ENCODE measurements at regions not wholly inside any gene's neighbourhood (a gene's known extent, or its start where the extent isn't known, plus 50 kb on each side); places are given as distances from the start of the nearest gene placed in this dataset.

DNA sequence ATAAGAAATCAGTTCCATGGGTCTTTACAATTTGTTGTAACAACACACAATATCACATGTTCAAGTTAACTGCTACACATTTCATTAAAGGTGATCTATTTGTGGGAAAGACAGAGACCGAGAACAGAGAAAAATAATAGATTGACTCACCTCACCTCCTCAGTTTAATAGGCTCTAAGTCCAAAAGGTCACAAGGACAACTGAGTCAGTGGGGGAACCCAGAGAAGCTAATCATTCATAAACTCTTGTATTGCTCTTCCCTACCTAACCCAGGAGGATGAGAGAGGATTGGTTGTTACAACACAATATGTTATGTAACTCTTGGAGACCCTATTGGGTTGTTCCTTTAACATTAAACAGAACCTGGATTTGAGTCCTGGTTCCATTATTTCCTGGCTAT is 72.2 kb upstream of the CRY1 start:
- Histone ChIP-seq H3K4me1 (ENCODE audit: insufficient read depth, low read length) (no peaks in the 10 kb centered on the region), H3K9me3 (ENCODE audit: low read depth, low read length) (no peaks in the 10 kb centered on the region), H3K36me3 (ENCODE audit: insufficient read depth, low read length) (no peaks in the 10 kb centered on the region), H2AFZ (ENCODE audit: low read length) (no peak overlapping the region), H3K27me3 (ENCODE audit: insufficient read depth, low read length) (no peaks in the 10 kb centered on the region), H3K4me3 (ENCODE audit: insufficient read depth, low read length) (no peak overlapping the region), H3K4me2 (ENCODE audit: insufficient read depth, low read length) (no peak overlapping the region), H4K20me1 (ENCODE audit: insufficient read depth, low read length) (no peaks in the 10 kb centered on the region), H3K27ac (ENCODE audit: low read depth, low read length) (no peak overlapping the region), H3K79me2 (ENCODE audit: insufficient read depth, low read length) (no peaks in the 10 kb centered on the region)
- TF ChIP-seq, protein P1, sequence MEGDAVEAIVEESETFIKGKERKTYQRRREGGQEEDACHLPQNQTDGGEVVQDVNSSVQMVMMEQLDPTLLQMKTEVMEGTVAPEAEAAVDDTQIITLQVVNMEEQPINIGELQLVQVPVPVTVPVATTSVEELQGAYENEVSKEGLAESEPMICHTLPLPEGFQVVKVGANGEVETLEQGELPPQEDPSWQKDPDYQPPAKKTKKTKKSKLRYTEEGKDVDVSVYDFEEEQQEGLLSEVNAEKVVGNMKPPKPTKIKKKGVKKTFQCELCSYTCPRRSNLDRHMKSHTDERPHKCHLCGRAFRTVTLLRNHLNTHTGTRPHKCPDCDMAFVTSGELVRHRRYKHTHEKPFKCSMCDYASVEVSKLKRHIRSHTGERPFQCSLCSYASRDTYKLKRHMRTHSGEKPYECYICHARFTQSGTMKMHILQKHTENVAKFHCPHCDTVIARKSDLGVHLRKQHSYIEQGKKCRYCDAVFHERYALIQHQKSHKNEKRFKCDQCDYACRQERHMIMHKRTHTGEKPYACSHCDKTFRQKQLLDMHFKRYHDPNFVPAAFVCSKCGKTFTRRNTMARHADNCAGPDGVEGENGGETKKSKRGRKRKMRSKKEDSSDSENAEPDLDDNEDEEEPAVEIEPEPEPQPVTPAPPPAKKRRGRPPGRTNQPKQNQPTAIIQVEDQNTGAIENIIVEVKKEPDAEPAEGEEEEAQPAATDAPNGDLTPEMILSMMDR (IDR thresholded peaks at IDR 0.05; ENCODE audit: extremely low read depth, low read depth, low read length): no peak
- no peak for DNase-seq (ENCODE audit: insufficient read length, low spot score, missing footprints)

GRCh38 chr12:107167756-107168155 is 74.4 kb upstream of the CRY1 start:
- no peaks in the 10 kb centered on the region for H3K27me3 ChIP-seq (ENCODE audit: insufficient read depth, low read length)
- H4K20me1 ChIP-seq (ENCODE audit: insufficient read depth, low read length): no peaks in the 10 kb centered on the region
- no peaks in the 10 kb centered on the region for H3K79me2 ChIP-seq (ENCODE audit: insufficient read depth, low read length)
- no peak for DNase-seq (ENCODE audit: insufficient read length, low spot score, missing footprints)
- no peaks in the 10 kb centered on the region for H3K4me1 ChIP-seq (ENCODE audit: insufficient read depth, low read length)
- TF ChIP-seq, protein P1 (IDR thresholded peaks at IDR 0.05; ENCODE audit: extremely low read depth, low read depth, low read length): no peak
- H2AFZ ChIP-seq (ENCODE audit: low read length): no peak overlapping the region
- no peak overlapping the region for H3K27ac ChIP-seq (ENCODE audit: low read depth, low read length)
- no peaks in the 10 kb centered on the region for H3K9me3 ChIP-seq (ENCODE audit: low read depth, low read length)
- no peak overlapping the region for H3K4me2 ChIP-seq (ENCODE audit: insufficient read depth, low read length)
- no peak overlapping the region for H3K4me3 ChIP-seq (ENCODE audit: insufficient read depth, low read length)
- no peaks in the 10 kb centered on the region for H3K36me3 ChIP-seq (ENCODE audit: insufficient read depth, low read length)

GRCh38 chr12:107169200-107169599 is 75.9 kb upstream of the CRY1 start:
- no peak overlapping the region for H3K4me3 ChIP-seq (ENCODE audit: insufficient read depth, low read length)
- no peaks in the 10 kb centered on the region for H3K9me3 ChIP-seq (ENCODE audit: low read depth, low read length)
- no peak overlapping the region for H2AFZ ChIP-seq (ENCODE audit: low read length)
- no peaks in the 10 kb centered on the region for H3K79me2 ChIP-seq (ENCODE audit: insufficient read depth, low read length)
- H3K4me2 ChIP-seq (ENCODE audit: insufficient read depth, low read length): no peak overlapping the region
- H3K4me1 ChIP-seq (ENCODE audit: insufficient read depth, low read length): no peaks in the 10 kb centered on the region
- no peak for DNase-seq (ENCODE audit: insufficient read length, low spot score, missing footprints)
- no peaks in the 10 kb centered on the region for H3K36me3 ChIP-seq (ENCODE audit: insufficient read depth, low read length)
- no peaks in the 10 kb centered on the region for H4K20me1 ChIP-seq (ENCODE audit: insufficient read depth, low read length)
- H3K27me3 ChIP-seq (ENCODE audit: insufficient read depth, low read length): peaks cover 3% of the 10 kb centered on the region
- no peak overlapping the region for H3K27ac ChIP-seq (ENCODE audit: low read depth, low read length)
- TF ChIP-seq, protein P1 (IDR thresholded peaks at IDR 0.05; ENCODE audit: extremely low read depth, low read depth, low read length): no peak

DNA sequence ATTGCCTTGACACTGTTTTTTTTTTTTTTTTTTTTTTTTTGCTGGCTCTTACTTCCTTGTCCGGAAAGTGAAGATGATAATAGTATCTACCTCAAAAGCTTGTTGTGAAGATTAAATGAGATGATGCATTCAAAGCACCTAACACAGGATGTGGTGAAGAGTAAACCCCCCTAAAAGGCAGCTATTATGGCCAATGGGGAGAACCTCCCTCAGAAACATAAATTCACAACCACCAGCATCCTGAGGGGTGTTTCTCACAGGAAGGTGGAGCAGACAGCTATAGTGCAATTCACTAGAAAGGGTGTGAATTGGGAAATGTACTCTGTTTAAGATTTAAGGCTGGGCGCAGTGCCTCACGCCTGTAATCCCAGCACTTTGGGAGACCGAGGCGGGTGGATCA is 85.4 kb upstream of the CRY1 start:
- no peaks in the 10 kb centered on the region for H4K20me1 ChIP-seq (ENCODE audit: insufficient read depth, low read length)
- TF ChIP-seq, protein P1 (IDR thresholded peaks at IDR 0.05; ENCODE audit: extremely low read depth, low read depth, low read length): no peak
- H2AFZ ChIP-seq (ENCODE audit: low read length): no peak overlapping the region
- no peak for DNase-seq (ENCODE audit: insufficient read length, low spot score, missing footprints)
- no peak overlapping the region for H3K4me3 ChIP-seq (ENCODE audit: insufficient read depth, low read length)
- no peak overlapping the region for H3K4me2 ChIP-seq (ENCODE audit: insufficient read depth, low read length)
- no peaks in the 10 kb centered on the region for H3K9me3 ChIP-seq (ENCODE audit: low read depth, low read length)
- H3K27me3 ChIP-seq (ENCODE audit: insufficient read depth, low read length): peaks cover 13% of the 10 kb centered on the region
- no peaks in the 10 kb centered on the region for H3K36me3 ChIP-seq (ENCODE audit: insufficient read depth, low read length)
- H3K79me2 ChIP-seq (ENCODE audit: insufficient read depth, low read length): no peaks in the 10 kb centered on the region
- no peak overlapping the region for H3K27ac ChIP-seq (ENCODE audit: low read depth, low read length)
- H3K4me1 ChIP-seq (ENCODE audit: insufficient read depth, low read length): no peaks in the 10 kb centered on the region
